ENCODE measurements at regions not wholly inside any gene's neighbourhood (a gene's known extent, or its start where the extent isn't known, plus 50 kb on each side); places are given as distances from the start of the nearest gene placed in this dataset.

- TF ChIP-seq CTCF (IDR thresholded peaks at IDR 0.05; ENCODE audit: insufficient read depth, low read length, poor library complexity, severe bottlenecking), result no peak
- no peak for TF ChIP-seq EZH2phosphoT487 (conservative IDR thresholded peaks at IDR 0.05; ENCODE audit: low read length)
Measured at GRCh38 chr22:46038516-46039430, 61.8 kb upstream of the WNT7B start.

All from SU-DHL-6 (cell line).